GM19452 (cell line): ENCODE measurements at regions not wholly inside any gene's neighbourhood (a gene's known extent, or its start where the extent isn't known, plus 50 kb on each side); places are given as distances from the start of the nearest gene placed in this dataset.

Experiments used
- ATAC-seq: cut with Tn5 transposase; IDR thresholded peaks from one replicate; pipeline ENCODE4 v1.9.1; 2021; ENCODE audit not compliant: unreplicated experiment

- ATAC-seq: no peak
These were observed 80.1 kb upstream of the PPP1R3A start for GRCh38 chr7:113998934-113999333.

GRCh38 chr7:113996405-113996804 lies 77.6 kb upstream of the PPP1R3A start:
- ATAC-seq: no peak

GRCh38 chr7:113986216-113986615 lies 67.4 kb upstream of the PPP1R3A start:
- ATAC-seq: no peak

GRCh38 chr7:113976508-113976907 lies 57.7 kb upstream of the PPP1R3A start:
- no peak for ATAC-seq

- no peak for ATAC-seq
These were observed 49.9 kb upstream of the PPP1R3A start for GRCh38 chr7:113968713-113969112.
